HG03159 (cell line): ENCODE measurements at regions not wholly inside any gene's neighbourhood (a gene's known extent, or its start where the extent isn't known, plus 50 kb on each side); places are given as distances from the start of the nearest gene placed in this dataset.

Experiments used
- ATAC-seq: cut with Tn5 transposase; IDR thresholded peaks from one replicate; pipeline ENCODE4 v1.9.1; 2021; ENCODE audit warnings: mild to moderate bottlenecking, moderate library complexity; ENCODE audit not compliant: unreplicated experiment

DNA sequence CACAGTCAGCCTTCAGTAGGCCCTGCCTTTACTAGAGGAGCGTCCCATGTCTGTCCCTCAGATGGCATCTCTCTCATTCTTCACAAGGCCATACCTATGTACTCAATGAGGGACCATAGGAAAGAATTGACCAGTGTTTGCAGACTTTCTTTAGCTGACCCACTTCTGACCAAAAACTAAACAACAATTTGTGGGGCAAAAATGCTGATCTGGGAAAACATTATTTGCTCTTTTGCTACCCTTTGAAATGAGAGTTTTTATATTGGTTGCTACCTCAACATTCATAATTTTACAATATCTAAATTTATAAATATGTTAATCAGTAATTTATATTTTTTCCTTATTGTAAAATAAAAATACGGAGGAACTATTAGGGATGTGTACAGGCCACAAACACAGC lies 539.4 kb upstream of the GJE1 start:
- no peak for ATAC-seq

DNA sequence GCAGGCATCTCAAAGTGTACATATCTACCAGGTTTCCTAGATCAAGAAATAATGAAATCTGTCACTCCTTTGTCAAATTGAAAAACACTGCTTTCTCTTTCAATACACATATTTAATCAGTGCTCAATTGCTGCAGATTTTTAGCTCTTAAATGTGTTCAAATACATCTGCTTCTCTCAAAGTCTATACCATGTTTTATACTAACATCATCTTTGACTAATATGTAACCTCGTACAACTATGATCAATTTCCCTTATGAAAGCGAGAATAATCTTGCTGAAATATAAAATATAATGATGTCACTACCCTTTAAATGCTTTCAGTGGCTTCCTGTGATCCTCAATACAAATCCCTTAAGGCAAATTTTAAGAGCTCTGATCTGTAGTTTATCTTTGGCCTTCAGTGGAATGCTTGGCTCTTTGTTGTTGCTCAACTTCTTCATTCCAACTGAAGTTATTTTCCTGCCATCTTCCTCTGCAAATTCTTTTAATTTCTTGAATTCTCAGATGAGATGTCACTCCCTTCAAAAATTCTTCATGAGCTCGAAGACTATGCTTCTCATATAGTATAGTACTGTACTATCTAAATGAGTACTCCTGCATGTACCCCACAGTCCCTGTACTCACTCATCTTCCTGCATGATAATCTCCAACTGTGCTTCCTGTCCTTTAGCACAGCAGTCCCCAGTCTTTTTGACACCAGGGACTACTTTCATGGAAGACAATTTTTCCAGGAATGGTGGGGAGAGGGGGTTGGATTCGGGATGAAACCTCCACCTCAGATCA lies 545.1 kb upstream of the GJE1 start:
- ATAC-seq: no peak

DNA sequence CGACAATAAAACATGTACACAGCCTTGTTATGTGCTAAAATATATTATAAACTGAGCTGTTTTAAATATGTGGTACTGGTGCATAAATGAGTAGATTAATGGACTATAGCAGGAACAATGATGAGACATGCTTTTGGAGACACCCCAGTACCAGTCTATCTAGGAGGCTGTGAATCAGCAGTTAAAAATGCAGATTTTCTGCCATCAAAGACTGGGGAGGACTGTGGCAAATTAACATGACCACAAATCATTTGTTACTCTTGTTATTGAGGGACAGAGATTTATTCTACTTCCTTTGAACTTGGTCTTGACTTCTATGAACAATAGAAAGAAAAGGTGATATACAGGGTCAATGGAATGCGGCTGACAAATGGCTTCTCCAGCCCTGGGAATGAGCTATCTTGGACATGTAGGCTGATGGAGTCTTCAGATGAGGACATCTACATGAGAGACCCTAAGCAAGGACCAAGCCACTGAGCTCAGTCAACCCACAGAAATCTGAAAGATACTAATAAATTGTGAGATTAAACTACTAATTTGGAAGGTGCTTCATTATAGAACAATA lies 551.7 kb upstream of the GJE1 start:
- ATAC-seq: no peak

DNA sequence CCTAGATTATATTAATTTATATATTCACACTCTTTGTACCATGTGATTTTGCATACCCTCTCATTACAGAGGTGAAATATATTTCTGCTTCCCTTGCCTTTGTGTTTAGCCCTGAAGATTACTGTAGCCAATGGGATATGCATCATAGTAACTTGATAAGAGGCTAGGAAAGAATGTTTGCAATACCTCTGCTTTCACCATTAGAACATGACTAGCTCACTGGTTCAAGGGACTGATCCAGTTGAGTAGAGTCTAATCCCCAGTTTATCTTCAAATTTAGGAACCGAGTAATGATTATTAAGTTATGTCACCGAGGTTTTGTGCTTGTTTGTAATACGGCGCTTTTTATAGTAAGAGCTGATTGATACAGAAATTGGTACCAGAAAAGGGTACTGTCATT lies 552.6 kb upstream of the GJE1 start:
- no peak for ATAC-seq

DNA sequence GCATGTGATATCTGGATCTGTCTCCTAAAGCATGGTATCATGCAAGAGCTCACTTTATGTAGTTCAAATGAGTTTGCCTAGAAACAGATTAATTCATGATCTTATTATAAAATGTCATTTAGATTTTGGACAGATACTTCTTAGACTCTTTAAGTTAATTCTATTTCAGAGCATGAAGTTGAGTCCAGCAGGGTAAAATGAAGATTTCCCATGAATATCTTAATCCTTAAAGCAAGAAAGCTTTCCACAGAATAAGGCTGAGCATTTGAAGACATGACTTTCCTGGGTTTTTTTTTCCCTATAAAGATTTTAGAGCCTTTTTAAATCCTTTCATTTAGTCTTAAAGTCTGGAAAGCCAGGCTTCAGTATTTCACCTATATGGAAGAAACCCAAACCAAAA lies 556.0 kb upstream of the GJE1 start:
- no peak for ATAC-seq

DNA sequence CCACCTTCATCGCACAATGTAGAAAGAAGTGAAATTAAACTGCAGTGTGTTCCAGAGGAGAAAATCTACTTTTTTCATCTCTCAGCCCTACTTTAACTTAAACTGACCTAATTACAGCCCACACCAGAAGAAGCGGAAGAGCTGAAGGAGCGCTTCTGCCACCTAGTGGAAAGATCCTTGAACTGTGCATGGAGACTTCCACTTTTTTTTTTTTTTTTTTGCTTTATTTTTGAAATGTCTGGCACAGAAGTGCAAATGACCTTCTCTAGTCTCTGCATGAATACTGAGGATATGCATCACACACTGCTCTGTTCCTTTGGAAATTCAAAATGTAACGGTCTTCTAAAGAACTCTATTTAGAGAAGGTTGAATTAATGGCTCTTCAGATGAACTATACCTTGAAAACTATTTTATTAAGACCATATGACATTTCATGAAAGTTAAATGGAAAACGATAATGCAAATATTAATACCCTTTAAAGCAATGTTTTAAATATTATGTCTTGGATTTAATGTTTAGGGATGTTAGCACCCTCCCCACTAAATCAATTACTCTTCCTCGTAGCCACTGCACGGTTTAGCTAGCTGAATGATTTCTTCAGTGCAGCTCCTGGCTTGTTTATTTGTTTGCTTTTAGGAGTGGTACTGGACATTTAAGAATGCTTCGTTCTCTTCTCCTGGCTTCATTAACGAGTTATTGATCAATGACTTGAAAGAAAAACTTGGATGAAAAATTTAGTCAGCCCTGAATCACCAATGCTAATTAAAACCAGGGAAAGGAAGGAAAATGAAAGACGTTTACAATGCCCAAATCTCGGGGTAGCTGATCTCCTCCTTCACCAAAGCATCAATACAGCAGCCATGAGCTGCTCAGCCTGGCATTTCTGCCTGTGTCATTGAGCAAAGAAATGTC lies 569.6 kb upstream of the GJE1 start:
- peak; percentile 85 for ATAC-seq

DNA sequence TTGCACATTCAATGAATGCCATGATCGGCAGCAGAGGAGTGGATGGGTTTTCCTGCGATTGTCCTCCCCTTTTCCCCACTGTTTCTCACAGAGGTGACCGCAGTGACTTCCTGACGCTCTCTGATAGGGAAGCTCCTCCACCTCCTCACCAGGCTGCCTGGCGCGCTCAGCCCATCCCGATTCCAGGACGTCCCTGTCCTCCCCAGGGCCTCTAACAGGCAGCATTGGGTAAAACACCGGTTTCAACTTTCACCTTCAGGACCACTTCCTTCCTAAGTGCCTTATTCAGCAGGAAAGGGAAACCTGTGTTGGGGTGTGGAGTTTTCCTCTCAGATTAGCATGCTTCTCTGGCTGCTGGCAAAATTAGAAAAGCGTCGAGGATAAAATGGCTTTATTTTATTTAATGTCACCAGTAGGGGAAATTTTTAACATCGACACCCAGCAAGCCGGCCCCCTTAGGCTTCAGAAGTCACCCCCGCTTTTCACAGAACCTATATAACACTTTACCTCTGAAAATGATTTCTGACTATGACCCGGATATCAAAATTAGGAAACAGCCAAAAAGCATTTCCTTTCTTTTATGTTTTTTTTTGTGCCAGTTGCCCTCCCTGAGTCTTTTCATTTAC lies 570.4 kb upstream of the GJE1 start:
- ATAC-seq: peak; percentile 44

DNA sequence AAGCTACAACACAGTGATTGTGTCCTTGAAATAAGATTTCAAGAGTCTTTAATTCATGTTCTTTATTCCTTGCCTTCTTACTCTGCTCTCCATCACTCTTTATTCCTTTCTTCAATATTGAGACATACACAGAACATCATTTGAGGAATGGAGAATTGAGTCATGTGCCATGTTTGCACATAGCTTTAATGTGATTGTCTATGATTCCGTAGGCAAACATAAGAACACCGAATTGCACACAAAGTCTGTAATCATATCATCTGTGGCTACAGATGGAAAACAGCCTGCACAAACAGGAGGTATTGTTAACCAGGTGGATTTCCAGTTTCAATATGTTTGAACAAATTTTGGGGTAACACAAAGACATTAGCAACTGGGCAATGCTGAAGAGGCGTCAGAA lies 571.6 kb upstream of the GJE1 start:
- ATAC-seq: no peak

DNA sequence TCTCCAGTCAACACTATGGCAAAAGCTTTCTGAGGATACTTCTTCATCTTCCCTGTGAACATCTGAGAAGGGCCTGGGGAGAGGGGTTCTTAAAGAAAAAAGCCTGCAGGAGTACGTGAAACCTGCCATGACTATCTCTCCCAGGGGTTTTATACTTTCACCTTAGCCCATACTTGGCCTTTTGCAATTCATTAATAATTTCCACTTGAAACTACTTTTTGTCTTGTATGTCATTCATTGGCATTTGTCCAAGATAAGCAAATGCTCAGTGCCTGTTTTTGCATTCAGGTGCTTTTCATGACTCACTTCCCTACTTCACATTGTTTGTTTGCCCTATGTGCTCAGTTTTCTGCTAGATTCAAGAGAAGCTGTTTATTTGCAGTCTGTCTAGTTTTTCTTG lies 580.3 kb upstream of the GJE1 start:
- peak; percentile 86 for ATAC-seq

DNA sequence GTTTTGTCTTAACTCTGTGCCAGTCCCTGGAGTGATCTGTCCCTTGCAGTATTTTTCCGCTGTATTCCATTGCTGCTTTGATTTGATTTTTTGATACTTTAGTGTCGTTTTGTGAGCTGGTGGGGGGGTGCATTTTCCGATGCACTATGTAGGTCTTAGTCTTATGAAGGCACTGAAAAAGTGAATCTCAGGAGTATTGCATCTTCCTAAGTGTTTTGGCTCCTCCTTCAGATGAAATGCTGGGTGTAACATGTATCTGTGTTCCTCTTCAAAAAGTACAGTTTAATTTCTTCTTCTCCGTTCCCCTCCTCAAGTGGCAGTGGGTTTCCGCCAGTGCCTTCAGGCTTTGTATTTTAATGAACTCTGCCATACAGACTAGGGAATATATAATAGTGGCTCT lies 580.7 kb upstream of the GJE1 start:
- no peak for ATAC-seq

DNA sequence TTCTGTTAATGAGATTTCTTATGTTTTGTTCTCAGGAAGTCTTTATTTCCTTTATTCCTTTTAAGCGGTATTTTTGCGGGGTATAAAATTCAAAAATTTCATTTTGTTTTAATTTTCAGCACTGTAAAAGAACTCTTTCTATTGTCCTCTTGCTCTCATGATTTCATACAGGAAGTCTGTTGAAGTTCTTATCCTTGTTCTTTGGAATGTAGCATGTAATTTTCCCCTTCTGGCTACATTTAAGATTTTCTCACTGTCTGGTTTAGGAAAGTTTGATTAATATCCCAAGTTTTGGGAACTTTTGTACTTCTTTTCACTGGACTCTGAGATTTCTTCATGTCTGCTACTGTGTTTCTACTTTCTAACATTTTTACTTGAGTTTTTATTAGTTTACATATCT lies 581.4 kb upstream of the GJE1 start:
- ATAC-seq: no peak

DNA sequence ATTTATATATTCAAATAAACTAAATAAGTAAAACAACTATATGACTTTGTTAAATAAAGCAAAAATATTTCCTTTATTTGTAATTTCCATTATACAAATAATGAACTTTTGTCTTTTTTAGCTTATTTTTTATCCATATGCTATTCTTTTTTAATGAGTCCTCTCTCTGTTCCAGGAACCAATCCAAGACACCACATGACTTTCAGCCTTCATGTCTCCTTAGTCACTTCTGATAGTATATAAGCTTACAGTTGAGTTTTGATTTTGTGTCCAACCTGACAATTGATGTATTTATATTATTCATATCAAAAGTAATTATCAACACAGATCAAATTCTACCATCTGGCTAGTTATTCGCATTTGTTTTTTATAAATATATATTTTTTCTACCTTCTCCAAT lies 582.3 kb upstream of the GJE1 start:
- no peak for ATAC-seq

DNA sequence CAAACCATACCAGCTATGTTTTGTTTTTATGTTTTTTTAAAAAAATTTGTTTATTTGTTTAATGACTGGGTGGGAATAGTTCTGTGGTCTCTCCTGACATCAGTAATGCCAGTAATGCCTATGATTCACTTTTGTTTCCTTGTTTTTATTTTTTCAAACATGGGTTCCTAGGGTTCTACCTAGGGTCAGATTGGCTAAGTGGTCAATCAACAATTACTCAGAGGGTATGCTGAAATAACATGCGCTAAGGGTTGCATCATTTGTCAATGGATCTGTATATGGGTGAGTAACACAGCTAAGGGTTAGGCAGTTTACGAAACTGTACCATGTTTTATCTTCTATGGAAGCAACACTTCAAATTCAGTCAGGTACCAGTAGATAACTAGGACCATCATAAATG lies 583.8 kb upstream of the GJE1 start:
- ATAC-seq: no peak

DNA sequence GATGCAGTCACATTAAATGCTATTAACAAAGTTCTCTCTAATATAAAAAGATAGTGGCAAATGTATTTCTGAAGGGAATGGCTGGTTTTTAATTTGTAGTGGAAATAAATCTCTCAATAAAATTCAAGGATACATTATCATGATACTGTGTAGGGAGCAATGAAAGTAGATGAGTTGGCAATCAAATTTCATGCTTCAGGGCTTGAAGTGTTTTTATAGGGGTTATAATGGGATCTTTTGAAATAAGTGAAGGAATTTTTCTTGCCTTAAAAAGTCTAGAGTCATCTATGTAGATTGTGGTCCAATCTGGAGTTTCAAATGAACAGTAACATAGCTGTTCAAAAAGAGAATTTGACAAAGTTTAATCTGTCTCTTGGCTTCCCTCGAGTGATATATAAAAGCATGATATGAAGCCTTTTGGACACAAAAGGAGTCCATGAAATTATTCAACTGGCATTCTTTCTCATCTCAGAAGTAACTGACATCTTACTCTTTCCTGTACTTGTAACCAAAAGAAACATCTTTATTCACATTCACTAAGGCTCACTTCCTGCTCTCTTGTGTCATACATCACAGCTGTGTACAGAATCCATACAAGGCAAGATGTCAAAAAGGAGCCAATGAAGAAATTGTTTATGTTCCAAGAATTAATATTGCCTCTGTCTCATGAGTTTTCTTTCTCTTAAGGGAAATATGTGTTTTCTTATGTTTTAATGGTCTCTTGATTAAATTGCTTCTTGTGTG lies 591.0 kb upstream of the GJE1 start:
- no peak for ATAC-seq

DNA sequence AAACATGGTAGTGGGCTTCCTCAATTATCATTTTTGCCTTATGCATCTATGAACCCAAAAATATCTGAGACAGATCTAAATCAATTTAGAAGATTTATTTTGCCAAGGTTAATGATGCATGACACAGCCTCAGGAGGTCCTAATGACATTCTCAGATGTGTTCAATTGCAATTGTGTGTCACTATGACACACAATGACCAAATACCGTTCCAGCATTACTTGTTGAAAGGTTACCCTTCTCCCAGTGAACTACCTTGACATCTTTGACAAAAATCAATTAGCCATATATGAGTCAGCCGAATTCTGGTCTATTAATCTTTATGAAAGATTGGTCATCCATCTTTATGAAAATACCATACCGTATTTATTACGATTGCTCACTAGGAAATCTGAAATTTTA lies 592.5 kb upstream of the GJE1 start:
- ATAC-seq: no peak

DNA sequence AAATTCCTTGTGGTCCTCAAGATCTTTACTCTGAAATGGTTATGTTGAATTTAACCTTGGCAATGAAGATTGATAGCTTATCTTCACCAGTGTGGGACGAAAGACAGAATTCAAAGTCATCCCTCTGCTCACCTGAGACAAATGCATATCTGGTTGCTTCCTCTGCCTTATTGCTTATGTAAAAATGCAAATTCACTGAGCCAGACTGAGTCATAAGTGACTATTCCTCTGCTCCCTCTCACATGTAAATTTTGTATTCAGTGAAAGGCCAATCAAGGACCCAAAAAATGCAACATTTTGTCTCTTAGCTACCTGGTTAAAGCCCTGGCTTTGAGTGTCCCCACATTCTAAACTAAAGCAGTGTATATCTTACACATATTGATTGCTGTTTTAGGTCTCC lies 593.1 kb upstream of the GJE1 start:
- no peak for ATAC-seq

DNA sequence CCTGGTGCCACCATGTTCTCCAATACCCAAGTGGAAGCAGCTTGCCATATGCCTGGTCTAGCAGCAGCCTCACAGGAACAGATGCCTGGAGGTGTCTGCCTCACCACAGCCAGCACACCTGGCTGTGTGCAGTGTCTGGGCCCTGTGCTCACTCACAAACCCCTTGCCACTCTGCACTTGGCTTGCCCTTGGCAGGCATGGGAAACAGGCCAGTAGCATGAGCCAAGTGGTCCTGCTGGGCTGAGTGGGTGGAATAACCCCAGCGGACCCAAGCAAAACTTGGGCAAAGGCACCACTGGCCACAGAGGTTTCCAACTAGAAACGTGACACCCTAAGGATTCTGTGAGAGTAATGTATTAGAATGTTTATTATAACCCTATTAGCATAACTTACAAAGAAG lies 600.5 kb upstream of the GJE1 start:
- no peak for ATAC-seq

DNA sequence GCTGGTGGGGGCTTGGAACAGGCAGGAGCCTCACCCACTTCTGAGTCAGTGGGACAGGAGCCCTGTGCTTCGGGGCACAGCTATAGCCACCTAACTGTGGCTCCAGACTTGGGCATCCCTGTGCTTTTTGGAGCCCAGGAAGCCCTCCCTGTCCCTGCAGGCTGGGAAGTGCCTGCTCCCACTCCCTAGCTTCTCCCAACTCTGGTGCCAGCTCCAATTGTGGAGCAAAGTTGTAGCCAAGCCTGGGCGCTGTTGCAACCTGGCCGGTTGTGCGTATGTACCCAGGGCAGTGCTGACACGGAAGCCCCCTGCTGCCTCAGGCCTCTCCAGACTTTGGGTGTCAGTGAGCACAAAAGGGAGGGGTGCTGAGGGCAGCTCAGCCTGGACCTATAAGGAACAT lies 601.7 kb upstream of the GJE1 start:
- ATAC-seq: no peak

DNA sequence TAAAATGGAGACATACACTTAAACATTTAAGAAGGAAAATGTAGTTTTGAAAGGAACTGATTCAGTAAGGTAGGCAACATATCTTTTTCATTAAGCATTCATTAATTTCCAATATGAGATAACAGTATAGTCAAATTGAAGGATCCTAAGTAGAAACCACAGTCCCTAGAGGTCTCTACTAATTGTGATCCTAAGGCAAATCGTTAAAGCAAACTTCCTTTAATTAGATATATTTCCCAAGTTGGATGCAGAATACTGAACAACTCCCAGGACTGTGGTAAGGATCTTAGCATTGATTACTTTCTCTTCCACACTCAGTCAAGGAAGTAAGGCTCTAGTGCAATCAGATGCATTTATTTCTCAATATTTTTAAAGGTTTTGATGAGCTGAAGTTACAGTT lies 604.1 kb upstream of the GJE1 start:
- no peak for ATAC-seq

DNA sequence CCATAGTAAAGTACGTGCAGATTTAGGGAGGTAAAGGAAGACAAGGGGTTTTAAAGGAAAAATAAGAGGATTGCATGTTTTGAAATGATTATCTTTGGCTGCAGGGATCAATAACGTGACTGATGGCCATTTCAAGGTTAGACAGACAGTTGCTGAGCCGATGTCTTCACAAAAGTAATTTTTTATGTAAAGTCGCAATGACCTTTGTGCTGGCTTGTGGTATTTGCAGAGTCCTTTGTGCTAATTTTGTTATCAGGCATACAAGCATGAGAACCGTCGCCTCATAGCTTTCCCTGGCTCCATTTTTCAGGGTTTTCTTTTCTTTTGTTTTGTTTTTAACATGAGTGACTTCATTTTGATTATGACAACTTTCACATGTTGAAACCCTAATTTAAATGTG lies 605.7 kb upstream of the GJE1 start:
- ATAC-seq: no peak

DNA sequence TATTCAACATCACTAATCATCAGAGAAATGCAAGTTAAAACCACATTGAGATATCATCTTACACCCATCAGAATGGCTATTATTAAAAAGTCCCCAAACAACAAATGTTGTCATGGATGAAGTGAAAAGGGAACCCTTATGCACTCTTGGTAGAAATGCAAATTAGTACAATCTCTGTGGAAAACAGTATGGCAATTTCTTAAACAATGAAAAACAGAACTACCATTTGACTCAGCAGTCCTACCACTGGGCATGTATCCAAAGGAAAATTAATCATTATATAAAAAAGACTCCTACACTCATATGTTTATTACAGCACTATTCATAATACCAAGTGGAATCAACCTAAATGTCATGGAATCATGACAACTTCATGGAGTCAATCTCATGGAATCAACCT lies 611.3 kb upstream of the GJE1 start:
- peak; percentile 52 for ATAC-seq
